AG04450 (cell line): ENCODE measurements at regions not wholly inside any gene's neighbourhood (a gene's known extent, or its start where the extent isn't known, plus 50 kb on each side); places are given as distances from the start of the nearest gene placed in this dataset.

ENCODE experiments used
- CTCF ChIA-PET: fragments of 300-600, 350-600 bp; formaldehyde crosslinking; extraction: SDS; loops from one replicate; lab custom pipeline; 2022; ENCODE audit warnings: antibody characterized with exemption, inconsistent platforms; lab: Charles Lee
- POLR2A ChIA-PET: fragments of 350-600 bp; formaldehyde crosslinking; extraction: SDS; loops from one replicate; lab custom pipeline; 2021; ENCODE audit warnings: antibody characterized with exemption, inconsistent platforms; lab: Yijun Ruan, JAX
- DNase-seq: peaks from one replicate; pipeline ENCODE4 v3.0.0-alpha.2; 2011; ENCODE audit warnings: low read depth, low spot score
- H3K27ac ChIP-seq: one replicate; pipeline ENCODE4 v1.5.1; 2012; ENCODE audit warnings: low read depth, low read length, control low read depth
- H3K27me3 ChIP-seq: one replicate; pipeline ENCODE4 v1.6.0; 2012; ENCODE audit warnings: low read length; ENCODE audit not compliant: control insufficient read depth, insufficient read depth
- H3K4me3 ChIP-seq: 2 replicates; pipeline ENCODE4 v1.5.1; 2011; ENCODE audit warnings: mild to moderate bottlenecking, low read depth, low read length, control low read depth
- H3K9me3 ChIP-seq: 2 replicates; pipeline ENCODE4 v1.5.1; 2012; ENCODE audit warnings: low read length; ENCODE audit not compliant: control insufficient read depth, insufficient read depth
- CTCF ChIP-seq: IDR thresholded peaks from 2 replicates; pipeline ENCODE4 v1.5.1; 2011; ENCODE audit warnings: low read depth, low read length, control low read depth, inconsistent platforms

- Histone ChIP-seq H3K27ac (no peak overlapping the region), H3K4me3 (no peak overlapping the region), H3K9me3 (no peaks in the 10 kb centered on the region), H3K27me3 (no peaks in the 10 kb centered on the region)
- ChIA-PET POLR2A (no interaction called here), CTCF (interaction anchor here (0.6 kb wide), 1 partner anchor 822 kb away, joined by 3 read pairs; no protein-coding TSS in a partner anchor)
- DNase-seq, result no peak
- TF ChIP-seq CTCF, result no peak
Observed at GRCh38 chr6:88544986-88545612, 379.0 kb upstream of the CNR1 start.

GRCh38 chr6:88539295-88539764, 373.2 kb upstream of the CNR1 start:
- H3K27ac ChIP-seq, result no peak overlapping the region
- TF ChIP-seq CTCF, result no peak
- CTCF ChIA-PET, result no interaction called here
- H3K27me3 ChIP-seq, result no peaks in the 10 kb centered on the region
- no peak for DNase-seq
- H3K4me3 ChIP-seq, result no peak overlapping the region
- no peaks in the 10 kb centered on the region for H3K9me3 ChIP-seq
- POLR2A ChIA-PET, result no interaction called here

GRCh38 chr6:88538840-88539239, 372.7 kb upstream of the CNR1 start:
- DNase-seq, result no peak
- POLR2A ChIA-PET, result no interaction called here
- Histone ChIP-seq H3K27me3 (no peaks in the 10 kb centered on the region), H3K9me3 (no peaks in the 10 kb centered on the region), H3K27ac (no peak overlapping the region), H3K4me3 (no peak overlapping the region)
- TF ChIP-seq CTCF, result no peak
- CTCF ChIA-PET, result no interaction called here

GRCh38 chr6:88538130-88538706, 372.1 kb upstream of the CNR1 start:
- ChIA-PET POLR2A (no interaction called here), CTCF (no interaction called here)
- no peak for DNase-seq
- H3K4me3 ChIP-seq, result no peak overlapping the region
- no peaks in the 10 kb centered on the region for H3K9me3 ChIP-seq
- H3K27me3 ChIP-seq, result no peaks in the 10 kb centered on the region
- no peak overlapping the region for H3K27ac ChIP-seq
- no peak for TF ChIP-seq CTCF

- Histone ChIP-seq H3K9me3 (no peaks in the 10 kb centered on the region), H3K4me3 (no peak overlapping the region), H3K27ac (no peak overlapping the region), H3K27me3 (no peaks in the 10 kb centered on the region)
- no peak for DNase-seq
- POLR2A ChIA-PET, result no interaction called here
- TF ChIP-seq CTCF, result no peak
- CTCF ChIA-PET, result no interaction called here
Observed at GRCh38 chr6:88536071-88536625, 370.0 kb upstream of the CNR1 start.
